GM21515 (cell line): ENCODE measurements at regions not wholly inside any gene's neighbourhood (a gene's known extent, or its start where the extent isn't known, plus 50 kb on each side); places are given as distances from the start of the nearest gene placed in this dataset.
"Not testable (repeated sequence)": the region's sequence is repeated elsewhere in the genome, so short reads cannot be mapped to it uniquely, and the experiment has no call there.

Experiments used
- ATAC-seq: cut with Tn5 transposase; IDR thresholded peaks from one replicate; pipeline ENCODE4 v1.9.1; 2021; ENCODE audit not compliant: unreplicated experiment

- no peak for ATAC-seq
Observed at GRCh38 chr5:163938595-163938994, 433.2 kb downstream of the MAT2B start.

GRCh38 chr5:163941079-163941478, 435.7 kb downstream of the MAT2B start:
- no peak for ATAC-seq

- no peak for ATAC-seq
Observed at GRCh38 chr5:163943546-163943945, 438.1 kb downstream of the MAT2B start.

- ATAC-seq = no peak
Observed at GRCh38 chr5:163944738-163945137, 439.3 kb downstream of the MAT2B start.

- ATAC-seq = no peak
Observed at GRCh38 chr5:163947848-163948666, 442.6 kb downstream of the MAT2B start.

GRCh38 chr5:163950248-163950647, 444.8 kb downstream of the MAT2B start:
- ATAC-seq = no peak

GRCh38 chr5:163951069-163951468, 445.6 kb downstream of the MAT2B start:
- no peak for ATAC-seq

GRCh38 chr5:163953901-163954300, 448.5 kb downstream of the MAT2B start:
- no peak for ATAC-seq

GRCh38 chr5:163961230-163961629, 455.8 kb downstream of the MAT2B start:
- ATAC-seq = not testable (repeated sequence)

GRCh38 chr5:163963881-163964280, 458.5 kb downstream of the MAT2B start:
- ATAC-seq = no peak

GRCh38 chr5:163964671-163965070, 459.3 kb downstream of the MAT2B start:
- ATAC-seq = no peak

- ATAC-seq = no peak
Observed at GRCh38 chr5:163967268-163967667, 461.8 kb downstream of the MAT2B start.

- no peak for ATAC-seq
Observed at GRCh38 chr5:163968651-163969050, 463.2 kb downstream of the MAT2B start.

GRCh38 chr5:163976696-163977095, 471.3 kb downstream of the MAT2B start:
- no peak for ATAC-seq

GRCh38 chr5:163978897-163979296, 473.5 kb downstream of the MAT2B start:
- ATAC-seq = peak; percentile 80

GRCh38 chr5:163988566-163988965, 483.1 kb downstream of the MAT2B start:
- ATAC-seq = no peak

- no peak for ATAC-seq
Observed at GRCh38 chr5:163993126-163993525, 487.7 kb downstream of the MAT2B start.

- no peak for ATAC-seq
Observed at GRCh38 chr5:163995206-163995605, 489.8 kb downstream of the MAT2B start.

- no peak for ATAC-seq
Observed at GRCh38 chr5:163997965-163998364, 492.5 kb downstream of the MAT2B start.

GRCh38 chr5:164000241-164000640, 494.8 kb downstream of the MAT2B start:
- no peak for ATAC-seq

GRCh38 chr5:164000819-164001218, 495.4 kb downstream of the MAT2B start:
- no peak for ATAC-seq

GRCh38 chr5:164002214-164002613, 496.8 kb downstream of the MAT2B start:
- no peak for ATAC-seq

- ATAC-seq = no peak
Observed at GRCh38 chr5:164002628-164003027, 497.2 kb downstream of the MAT2B start.
